ENCODE measurements at regions not wholly inside any gene's neighbourhood (a gene's known extent, or its start where the extent isn't known, plus 50 kb on each side); places are given as distances from the start of the nearest gene placed in this dataset.
"Not testable (repeated sequence)": the region's sequence is repeated elsewhere in the genome, so short reads cannot be mapped to it uniquely, and the experiment has no call there.

- DNase-seq (ENCODE audit: low spot score) = peak; percentile 61
- TF ChIP-seq, protein P1, sequence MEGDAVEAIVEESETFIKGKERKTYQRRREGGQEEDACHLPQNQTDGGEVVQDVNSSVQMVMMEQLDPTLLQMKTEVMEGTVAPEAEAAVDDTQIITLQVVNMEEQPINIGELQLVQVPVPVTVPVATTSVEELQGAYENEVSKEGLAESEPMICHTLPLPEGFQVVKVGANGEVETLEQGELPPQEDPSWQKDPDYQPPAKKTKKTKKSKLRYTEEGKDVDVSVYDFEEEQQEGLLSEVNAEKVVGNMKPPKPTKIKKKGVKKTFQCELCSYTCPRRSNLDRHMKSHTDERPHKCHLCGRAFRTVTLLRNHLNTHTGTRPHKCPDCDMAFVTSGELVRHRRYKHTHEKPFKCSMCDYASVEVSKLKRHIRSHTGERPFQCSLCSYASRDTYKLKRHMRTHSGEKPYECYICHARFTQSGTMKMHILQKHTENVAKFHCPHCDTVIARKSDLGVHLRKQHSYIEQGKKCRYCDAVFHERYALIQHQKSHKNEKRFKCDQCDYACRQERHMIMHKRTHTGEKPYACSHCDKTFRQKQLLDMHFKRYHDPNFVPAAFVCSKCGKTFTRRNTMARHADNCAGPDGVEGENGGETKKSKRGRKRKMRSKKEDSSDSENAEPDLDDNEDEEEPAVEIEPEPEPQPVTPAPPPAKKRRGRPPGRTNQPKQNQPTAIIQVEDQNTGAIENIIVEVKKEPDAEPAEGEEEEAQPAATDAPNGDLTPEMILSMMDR (IDR thresholded peaks at IDR 0.05; ENCODE audit: borderline replicate concordance, control extremely low read depth, extremely low read depth, insufficient read depth, missing control alignments) = peak; percentile 72
- in situ Hi-C loops (cut with MboI; ENCODE audit: low sequenced_read_pairs, unreplicated experiment) = loop anchor here (10.0 kb wide), 1 partner anchor 285 kb away; no protein-coding TSS in a partner anchor
These were observed 74.6 kb upstream of the TEAD1 start for GRCh38 chr11:12599408-12600143.

DNA sequence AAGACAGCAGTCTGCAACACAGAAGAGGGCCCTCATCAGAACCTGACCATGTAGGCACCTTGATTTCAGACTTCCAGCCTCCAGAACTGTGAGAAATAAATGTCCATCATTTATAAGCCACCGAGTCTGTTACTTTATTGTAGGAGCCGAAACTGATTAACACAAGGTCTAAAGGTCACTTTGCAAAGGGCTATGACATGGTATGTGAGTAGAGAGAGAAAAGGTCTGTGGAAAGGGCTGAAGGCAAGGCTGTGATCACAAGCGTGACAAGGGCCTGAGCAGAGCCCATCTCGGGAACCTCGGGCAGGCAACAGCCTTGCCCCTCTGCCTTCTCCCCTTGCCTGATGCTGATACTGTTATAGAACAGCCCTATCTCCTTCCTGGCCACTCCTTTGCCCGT is 73.4 kb upstream of the TEAD1 start:
- in situ Hi-C loops (cut with MboI; ENCODE audit: low sequenced_read_pairs, unreplicated experiment) = loop anchor here (10.0 kb wide), 1 partner anchor 284 kb away; no protein-coding TSS in a partner anchor
- TF ChIP-seq, protein P1 (IDR thresholded peaks at IDR 0.05; ENCODE audit: borderline replicate concordance, control extremely low read depth, extremely low read depth, insufficient read depth, missing control alignments) = no peak
- DNase-seq (ENCODE audit: low spot score) = no peak

GRCh38 chr11:12602421-12602820 is 71.8 kb upstream of the TEAD1 start:
- in situ Hi-C loops (cut with MboI; ENCODE audit: low sequenced_read_pairs, unreplicated experiment) = loop anchor here (10.0 kb wide), 1 partner anchor 282 kb away; no protein-coding TSS in a partner anchor
- no peak for DNase-seq (ENCODE audit: low spot score)
- TF ChIP-seq, protein P1 (IDR thresholded peaks at IDR 0.05; ENCODE audit: borderline replicate concordance, control extremely low read depth, extremely low read depth, insufficient read depth, missing control alignments) = no peak

GRCh38 chr11:12603143-12604088 is 70.8 kb upstream of the TEAD1 start:
- in situ Hi-C loops (cut with MboI; ENCODE audit: low sequenced_read_pairs, unreplicated experiment) = loop anchor here (10.0 kb wide), 1 partner anchor 281 kb away; no protein-coding TSS in a partner anchor
- TF ChIP-seq, protein P1 (IDR thresholded peaks at IDR 0.05; ENCODE audit: borderline replicate concordance, control extremely low read depth, extremely low read depth, insufficient read depth, missing control alignments) = no peak
- no peak for DNase-seq (ENCODE audit: low spot score)

DNA sequence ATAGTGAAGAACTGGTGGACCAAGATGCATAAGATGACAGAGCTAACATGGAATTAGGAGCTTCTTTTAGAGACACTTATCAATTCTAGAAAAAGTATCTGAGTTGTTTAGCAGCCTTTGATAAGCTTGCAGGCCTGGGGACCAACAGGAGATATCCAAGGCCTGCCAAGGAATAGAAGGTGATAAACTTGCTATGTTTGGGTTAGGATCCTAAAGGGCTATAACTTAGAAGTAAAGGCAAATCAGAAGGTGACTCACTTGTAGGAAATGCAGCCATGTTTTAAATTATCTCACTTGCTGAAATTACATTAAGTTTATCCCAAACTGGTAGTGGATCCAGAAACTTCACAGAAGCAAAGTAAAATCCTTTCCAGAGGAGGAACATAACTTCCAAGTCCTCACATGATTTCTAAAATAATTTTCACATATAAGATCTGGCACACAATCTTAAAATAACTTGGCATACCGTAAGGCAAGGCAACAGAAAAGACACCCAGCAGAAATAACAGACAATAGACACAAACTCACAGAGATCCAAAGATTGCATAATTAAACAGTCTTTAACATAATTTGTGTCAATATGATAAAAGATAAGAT is 69.6 kb upstream of the TEAD1 start:
- TF ChIP-seq, protein P1 (IDR thresholded peaks at IDR 0.05; ENCODE audit: borderline replicate concordance, control extremely low read depth, extremely low read depth, insufficient read depth, missing control alignments) = no peak
- in situ Hi-C loops (cut with MboI; ENCODE audit: low sequenced_read_pairs, unreplicated experiment) = loop anchor here (10.0 kb wide), 1 partner anchor 280 kb away; no protein-coding TSS in a partner anchor
- no peak for DNase-seq (ENCODE audit: low spot score)

- DNase-seq (ENCODE audit: low spot score) = no peak
- in situ Hi-C loops (cut with MboI; ENCODE audit: low sequenced_read_pairs, unreplicated experiment) = loop anchor here (10.0 kb wide), 1 partner anchor 278 kb away; no protein-coding TSS in a partner anchor
- TF ChIP-seq, protein P1 (IDR thresholded peaks at IDR 0.05; ENCODE audit: borderline replicate concordance, control extremely low read depth, extremely low read depth, insufficient read depth, missing control alignments) = no peak
These were observed 67.6 kb upstream of the TEAD1 start for GRCh38 chr11:12606597-12606996.

GRCh38 chr11:12608678-12609077 is 65.5 kb upstream of the TEAD1 start:
- not testable (repeated sequence) for DNase-seq (ENCODE audit: low spot score)
- in situ Hi-C loops (cut with MboI; ENCODE audit: low sequenced_read_pairs, unreplicated experiment) = loop anchor here (10.0 kb wide), 1 partner anchor 276 kb away; no protein-coding TSS in a partner anchor
